Stimulated activated naive CD8-positive, alpha-beta T cell treated with anti-CD3 and anti-CD28 coated beads, Interleukin-15, Interleukin-2, amounts not matched to agents 100 U/mL and 50 U/mL, for 24 hours (primary cell): ENCODE measurements at regions not wholly inside any gene's neighbourhood (a gene's known extent, or its start where the extent isn't known, plus 50 kb on each side); places are given as distances from the start of the nearest gene placed in this dataset.

ENCODE experiments used
- ATAC-seq: fragments of 150-1000 bp; cut with Tn5 transposase; one replicate; pipeline ENCODE4 v1.10.0; 2021
- DNase-seq: peaks from one replicate; pipeline ENCODE4 v3.0.0; 2021

DNA sequence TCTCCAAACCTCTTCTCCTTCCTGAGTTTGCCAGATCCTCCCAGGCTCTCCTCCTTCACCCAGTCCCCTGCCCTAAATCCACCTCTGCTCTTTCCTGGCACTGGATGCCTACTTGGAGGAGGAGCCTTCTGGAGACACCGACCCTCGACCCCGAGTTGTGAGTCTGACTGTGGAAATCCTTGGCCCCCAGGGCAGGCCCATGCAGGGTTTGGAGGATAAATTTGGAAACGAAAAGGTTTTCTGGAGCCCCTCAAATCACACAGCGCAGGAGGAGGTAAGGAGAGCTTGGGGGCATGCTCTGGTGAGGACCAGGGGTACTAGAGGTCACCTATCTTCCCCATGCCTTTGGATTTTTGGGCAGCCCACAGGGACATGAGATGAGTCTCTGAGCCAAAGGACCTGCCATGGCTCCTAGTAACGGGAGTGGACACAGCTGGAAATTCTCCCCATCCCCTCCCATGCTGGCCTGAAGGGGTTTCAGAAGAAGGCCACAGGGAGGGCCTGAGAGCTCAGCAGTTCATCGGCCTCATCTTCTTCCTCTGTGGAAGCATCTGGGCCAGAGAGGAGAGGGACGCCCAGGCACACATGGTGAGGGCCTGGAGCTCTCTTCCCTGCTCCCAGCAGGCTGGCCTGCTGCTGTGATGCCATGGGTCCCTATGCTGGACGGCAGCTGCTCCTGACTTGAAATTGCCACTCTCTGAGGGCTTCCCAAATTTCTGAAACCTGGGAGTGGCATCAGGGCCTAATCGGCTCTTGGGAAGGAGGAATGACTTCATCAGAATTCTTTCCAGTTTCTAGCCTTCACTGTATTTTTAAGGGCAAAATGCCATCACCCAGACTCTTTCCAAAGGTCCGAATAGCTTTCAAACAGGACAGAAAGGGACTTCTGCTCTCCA, 68.6 kb upstream of the ITGA11 start:
- DNase-seq = no peak
- no peak for ATAC-seq

DNA sequence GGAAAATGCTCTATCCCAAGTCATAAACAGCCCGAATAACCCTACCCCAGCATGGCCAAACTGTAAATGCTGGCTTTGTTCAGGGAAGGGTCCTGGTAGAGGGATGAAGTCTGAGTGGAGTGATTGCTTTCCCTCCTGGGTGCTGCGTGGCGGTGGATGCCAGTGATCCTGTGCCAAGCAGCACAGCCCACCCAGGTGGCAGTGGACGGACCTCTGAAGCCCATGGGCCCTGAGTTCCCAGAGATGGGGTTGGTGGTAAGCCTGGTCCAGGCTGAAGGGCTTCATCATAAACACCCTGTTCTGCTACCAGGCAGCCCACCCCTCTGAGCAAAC, 69.3 kb upstream of the ITGA11 start:
- no peak for DNase-seq
- ATAC-seq = no peak

DNA sequence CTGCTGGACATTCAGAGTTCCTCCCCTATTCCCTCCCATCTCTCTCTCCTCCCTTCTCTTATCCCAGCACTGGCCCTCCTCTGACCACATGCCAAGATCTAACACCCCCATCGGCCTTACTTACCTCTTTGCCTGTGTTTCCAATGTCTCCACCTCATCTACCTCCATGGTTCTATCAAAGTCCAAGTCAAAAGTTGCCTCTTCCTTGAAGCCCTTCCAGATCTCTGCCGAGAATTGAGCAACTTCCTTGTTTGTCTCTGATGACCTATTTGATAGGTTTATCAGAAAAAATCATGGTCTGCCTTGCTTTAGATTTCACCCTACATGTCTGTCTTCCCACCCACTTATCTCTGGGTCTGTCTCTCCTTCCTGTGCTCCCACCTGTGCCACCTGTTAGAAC, 69.7 kb upstream of the ITGA11 start:
- ATAC-seq (no peak), DNase-seq (no peak)

DNA sequence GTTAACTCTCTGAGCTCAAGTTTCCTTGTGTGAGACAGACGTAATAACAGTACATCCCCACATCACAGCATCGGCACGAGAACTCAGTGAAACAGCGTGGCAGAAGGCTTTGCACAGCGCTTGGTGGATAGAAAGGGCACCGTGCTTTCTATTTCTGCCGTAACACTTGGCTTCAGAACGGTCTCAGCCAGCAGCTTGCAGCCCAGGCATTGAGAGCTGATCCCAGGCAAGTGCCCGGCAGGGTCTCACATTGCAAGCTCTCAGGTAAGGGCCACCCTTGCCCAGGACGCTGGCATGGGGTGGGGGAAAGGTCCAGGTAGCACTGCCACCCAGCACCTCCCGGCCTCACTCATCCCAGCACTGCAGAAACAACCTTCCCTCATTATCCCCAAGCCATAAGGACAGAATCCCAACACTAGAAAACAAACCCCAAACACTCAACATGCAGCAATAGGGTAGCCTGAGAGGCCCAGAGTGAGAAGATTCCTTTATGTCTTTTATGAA, 70.5 kb upstream of the ITGA11 start:
- DNase-seq (no peak), ATAC-seq (no peak)

DNA sequence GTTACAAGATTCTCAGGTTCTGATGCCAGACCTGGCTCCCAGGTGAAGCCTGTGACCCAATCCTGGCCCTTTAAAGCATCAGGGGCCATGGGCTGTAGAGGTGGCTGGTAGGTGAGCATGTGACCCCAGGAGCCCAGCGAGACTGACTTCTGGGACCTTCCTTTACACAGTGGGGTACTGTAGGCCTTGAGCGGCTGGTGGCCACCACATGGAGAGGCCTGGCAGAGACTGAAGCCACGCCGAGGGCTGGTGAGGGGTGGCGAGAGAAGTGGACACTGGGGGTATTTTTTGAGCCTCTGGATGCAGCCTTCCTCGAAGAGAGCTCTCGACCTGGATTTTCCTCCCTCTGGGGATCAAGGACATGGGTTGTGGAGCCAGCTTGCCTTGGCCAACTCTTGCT, 71.2 kb upstream of the ITGA11 start:
- DNase-seq (no peak), ATAC-seq (no peak)

DNA sequence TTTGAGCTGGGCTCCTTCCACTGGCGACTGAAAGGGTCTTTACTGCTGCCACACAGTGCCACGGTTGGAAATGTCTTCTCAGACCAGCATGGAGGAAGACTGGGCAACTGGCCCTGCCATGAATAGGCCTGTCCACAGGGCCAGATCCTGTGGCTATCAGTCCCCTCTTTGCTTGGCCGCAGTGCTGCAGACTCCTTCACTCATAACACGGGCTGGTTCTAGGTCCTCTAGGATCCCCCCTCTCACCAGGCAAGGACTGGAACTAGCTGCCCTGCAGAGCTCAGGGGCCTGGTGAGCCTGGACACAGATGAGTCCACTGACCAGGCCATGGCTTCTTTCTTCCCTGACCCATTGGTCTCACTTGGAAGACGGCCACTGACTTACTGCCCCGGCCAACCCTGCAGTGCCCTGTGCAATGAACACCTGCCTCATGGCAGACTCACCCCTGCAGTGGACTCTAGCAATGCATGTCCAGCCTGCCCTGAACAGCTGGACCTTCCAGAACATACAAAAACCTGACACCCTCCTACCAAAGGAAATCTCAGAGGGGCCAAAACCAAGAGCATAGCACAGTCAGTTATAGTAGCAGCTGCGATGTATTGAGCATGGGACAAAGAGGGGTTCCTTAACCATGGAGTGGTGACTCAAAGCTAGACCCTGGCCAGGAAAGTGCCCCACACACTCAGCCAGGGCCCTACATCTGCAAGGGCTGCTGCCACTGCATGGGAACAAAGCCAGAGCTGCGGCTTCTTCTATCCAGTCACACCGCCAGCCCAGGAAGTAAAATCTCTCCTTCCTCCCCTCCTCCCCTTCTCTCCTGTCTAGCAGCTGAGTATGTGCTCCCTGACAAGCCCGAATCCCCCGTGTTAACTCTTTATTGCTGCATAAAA, 72.1 kb upstream of the ITGA11 start:
- ATAC-seq (no peak), DNase-seq (no peak)

DNA sequence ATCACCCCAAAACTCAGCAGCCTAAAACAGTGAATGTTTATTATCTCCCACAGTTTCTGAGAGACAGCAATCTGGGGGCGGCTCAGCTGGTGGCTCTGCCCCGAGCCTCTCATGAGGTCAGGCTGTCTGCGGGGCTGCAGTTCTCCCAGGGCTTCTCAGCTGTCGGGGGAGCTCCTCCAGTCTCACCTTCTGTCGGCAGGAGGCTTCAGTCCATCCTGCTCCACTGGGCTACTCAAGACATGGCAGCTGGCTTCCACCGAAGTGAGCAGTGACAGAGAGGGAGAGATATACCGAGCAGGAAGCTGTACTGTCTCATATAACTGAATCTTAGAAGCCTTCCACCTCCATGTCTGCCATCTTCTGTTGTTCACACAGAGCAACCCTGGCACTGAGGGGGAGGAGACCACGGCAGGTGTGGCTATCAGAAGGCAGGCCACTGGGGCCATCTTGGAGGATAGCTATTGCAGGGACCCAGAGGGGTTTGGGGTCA, 72.8 kb upstream of the ITGA11 start:
- ATAC-seq (no peak), DNase-seq (no peak)

DNA sequence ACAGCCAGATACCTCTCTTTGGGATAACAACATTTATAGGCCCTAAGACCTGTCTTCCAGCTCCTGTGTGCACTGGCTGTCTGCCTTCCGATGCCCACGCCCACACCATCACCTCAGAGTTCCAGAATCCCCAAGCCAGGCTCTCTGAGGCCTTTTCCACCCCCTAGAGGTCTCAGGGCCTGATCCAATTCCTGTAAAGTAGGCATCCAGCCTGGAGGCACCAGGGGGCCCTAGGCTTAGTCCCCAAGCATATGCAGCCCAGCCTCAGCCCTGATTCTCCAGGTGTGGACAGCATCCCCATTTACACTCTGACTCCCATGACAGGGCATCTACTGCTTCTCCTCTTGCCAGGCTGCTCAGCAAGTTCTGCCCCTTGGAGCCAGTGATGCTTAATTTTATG, 72.7 kb upstream of the CORO2B start:
- no peak for DNase-seq
- ATAC-seq = no peak

DNA sequence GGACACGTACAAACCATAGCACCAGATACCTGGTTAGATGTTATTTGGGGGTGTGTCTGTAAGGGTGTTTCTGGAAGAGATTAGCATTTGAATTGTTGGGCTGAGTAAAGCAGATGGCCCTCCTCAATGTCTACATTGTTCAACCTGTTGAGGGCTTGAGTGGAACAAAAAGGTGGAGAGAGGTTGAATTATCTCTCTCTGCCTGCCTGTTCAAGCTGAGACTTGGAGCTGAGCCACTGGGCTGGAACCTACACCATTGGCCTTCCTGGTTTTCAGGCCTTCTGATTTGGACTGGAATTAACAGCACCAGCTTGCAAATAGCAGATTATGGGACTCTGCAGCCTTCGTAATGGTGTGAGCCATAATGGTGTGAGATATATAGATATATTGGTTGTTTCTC, 71.3 kb upstream of the CORO2B start:
- ATAC-seq (no peak), DNase-seq (no peak)

DNA sequence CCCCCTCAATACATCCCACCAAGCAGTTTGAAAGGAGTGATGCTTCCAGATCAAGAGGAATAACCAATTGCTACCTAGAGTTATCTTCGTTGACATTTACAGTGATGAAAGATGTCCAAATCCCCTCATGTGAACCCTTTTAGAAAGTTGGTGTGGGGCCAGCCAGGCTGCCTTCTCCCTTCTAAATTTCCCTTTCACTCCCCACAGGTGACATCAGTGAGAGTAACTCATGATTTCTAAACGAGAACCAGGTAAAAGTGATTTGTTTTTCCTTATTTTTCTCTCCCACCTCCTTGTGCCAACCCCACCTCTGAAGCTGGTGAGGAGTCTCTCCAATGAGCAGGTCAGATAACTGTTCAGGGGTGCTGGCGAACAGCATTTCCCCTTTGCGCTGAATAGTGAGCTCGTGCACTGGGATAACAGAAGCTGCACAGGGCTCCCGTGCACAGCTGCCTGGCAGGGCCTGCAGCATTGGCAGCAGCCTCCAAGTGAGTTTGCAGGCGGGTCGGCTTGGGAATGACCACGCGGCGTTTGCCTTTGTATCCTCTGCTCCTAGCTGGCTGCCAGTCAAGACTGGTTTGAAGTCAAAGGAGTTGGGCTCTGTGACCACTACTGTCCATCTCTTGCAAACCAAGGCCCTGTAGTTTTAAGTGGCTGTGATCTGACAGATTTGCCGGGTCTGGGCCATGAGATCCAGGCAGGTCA, 70.2 kb upstream of the CORO2B start:
- DNase-seq (no peak), ATAC-seq (no peak)

DNA sequence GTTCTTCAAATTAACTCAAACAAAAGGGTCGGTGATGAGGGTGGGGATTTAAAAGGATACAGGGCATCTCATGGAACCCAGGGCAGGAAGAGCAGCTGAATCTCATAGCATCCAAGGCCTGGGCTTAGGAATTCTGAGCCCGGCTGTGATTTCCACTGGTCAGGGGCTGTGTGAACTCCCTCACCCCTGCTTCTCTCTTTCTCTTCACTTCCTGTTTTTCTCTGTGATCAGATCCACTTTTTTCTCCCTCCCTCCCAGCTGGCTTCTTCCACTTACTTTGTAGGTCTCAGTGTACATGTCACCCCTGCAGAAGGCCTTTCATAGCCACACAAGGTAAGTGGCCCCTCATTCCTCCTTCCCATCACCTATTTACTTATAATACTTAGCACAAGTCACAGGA, 68.2 kb upstream of the CORO2B start:
- ATAC-seq (no peak), DNase-seq (no peak)

DNA sequence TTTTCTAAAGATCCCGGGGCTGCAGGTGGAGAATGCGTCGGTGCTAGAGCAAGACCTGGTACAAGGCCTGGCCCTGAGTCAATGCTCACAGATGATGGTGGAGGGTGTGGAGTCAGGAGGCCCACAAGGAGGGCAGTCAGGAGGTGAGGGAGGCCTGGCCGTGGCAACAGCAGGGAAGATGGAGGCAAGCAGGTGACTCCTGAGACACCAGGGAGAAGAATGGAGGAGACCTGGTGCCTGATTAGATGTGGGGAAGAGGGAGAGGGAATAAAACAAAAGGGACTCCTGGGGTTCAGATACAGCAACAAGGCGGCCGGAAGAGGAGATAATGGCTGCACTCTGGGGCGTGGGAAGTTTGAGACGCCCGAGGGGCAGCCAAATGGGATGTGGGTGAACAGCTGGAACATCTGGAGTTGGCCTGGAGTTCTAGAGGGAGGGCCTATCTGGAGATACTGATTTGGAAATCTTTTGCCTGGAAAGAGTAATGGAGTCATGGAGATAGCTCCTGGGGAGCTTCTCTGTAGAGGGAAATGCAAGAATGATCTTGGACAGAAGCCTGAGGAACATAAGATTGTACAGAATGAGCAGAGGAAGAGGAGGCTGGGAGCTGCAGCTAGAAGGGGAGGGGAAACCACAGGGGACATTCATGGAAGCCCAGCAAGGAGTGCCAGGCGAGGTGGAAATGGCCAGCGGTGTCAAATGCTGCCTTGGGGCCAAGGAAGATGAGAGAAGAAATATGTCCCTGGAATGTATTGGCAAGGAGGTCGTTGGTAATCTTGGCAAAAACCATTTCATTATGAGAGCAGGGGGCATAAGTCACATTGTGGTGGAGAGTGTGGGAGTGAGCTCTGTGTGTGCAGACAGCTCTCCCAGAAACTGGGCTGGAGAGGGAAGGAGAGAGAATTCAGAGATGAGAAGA, 67.5 kb upstream of the CORO2B start:
- DNase-seq = no peak

DNA sequence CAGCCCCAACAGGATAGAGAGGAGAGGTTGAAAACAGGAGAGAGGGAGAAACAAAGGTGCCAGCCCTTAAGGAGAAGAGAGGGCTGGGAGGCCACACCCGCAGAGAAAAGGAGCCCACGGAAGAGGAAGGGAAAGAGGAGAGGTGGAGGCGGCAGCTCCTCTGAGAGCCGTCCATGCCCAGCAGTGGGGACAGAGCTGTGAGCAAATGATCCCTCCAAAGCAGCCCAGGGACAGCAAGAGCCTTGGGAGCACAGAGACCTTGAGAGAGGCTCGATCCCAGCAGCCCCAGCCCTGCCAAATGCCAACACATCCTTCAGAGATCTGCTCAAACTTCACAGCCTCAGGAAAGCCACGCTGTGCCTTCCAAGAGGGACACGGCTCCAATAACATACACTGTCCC, 66.7 kb upstream of the CORO2B start:
- no peak for DNase-seq
- ATAC-seq = no peak

More for the DNA sequence above, 67.5 kb upstream of the CORO2B start:
- no peak for ATAC-seq

DNA sequence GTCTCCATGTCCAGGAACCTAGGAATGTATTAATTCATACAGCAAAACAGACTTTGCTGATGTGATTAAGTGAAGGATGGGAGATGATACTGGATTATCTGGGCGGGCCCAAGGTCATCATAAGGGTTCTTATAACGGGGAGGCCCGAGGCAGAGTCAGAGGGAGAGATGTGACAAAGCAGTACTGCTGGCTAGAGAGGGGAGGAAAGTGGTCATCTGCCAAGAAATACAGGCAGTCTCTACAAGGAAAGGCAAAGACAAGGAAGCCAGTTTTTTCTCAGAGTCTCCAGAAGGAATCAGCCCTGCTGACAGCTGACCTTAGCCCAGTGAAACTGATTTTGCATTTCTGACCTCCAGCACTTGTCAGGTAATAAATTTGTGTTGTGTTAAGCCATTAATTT, 66.2 kb upstream of the CORO2B start:
- ATAC-seq (no peak), DNase-seq (no peak)

DNA sequence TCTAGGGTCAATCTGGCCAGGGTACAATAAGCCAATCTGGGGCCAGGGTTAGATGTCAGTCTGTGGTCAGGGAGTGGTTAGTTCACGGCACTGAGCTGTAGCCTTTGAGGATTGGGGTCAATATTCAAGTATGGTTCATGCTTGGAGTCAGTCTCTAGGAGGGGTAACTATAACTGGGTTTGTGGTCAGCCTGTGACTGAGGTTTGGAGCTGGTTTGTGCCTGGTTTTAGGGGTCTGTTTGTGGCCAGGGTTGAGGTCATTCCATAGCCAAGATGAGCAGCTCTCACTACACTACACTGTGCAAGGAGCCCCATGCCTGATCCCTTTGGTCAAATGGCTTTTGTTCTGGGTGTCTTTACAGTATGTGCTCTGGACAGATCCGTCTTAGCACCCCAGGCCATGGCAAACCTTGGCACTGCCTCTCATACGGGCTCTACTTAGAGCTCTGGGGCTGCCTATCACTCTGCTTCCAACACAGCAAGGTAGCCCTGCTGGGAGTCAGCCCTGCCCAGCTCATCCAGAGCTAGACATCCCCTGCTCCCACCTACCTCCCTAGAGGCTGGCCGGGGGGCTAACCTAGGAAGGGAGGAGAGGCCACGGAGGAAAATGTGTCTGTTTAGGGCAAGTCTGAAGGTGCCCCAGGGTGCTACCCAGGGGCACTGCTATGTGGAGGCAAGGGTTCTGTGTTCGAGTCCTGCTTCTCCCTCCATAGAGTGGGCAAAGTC, 63.3 kb upstream of the CORO2B start:
- DNase-seq = no peak
- no peak for ATAC-seq

DNA sequence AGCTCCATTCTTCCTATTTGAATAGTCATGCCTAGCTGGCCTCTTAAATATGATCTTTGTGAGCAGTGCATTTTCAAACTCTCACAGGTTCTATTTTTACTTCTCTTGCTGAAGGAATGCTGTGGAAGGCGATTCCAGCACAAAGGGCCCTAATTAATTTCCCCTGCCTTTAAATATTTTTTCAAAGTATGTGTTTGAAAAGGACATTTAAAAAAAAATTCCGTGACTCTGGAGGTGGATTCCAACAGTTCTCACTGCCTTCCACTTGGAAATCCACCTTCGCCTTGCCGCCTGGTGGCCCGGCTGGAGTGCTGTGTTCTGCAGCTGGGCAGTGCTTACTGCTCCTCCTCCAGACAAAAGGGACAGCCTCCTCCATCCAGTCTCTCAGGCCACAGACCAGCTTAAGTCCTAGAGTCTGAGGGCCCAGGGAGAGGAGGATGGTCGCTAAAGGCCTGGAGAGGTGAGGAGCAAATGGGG, 61.5 kb upstream of the CORO2B start:
- no peak for DNase-seq
- ATAC-seq = no peak

DNA sequence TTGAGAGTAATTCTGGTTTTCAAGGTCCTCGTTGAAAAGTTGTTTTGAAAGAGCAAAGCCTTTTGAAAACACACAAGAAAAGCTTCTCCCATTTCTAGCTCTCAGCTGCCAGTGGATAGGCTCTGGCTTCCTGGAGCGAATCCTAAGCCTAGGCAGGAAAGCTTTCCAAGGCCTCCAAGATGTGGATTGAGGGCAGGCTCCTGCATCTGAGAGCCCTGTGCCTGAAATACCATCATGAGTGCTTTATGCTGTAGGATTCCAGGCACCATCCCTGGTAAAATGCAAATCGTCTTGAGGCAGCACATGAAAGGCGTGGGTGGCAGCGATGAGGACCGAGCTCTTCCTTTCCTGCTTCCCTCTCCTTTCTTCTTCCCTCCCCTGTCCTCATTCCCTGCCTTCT, 60.7 kb upstream of the CORO2B start:
- DNase-seq = no peak

DNA sequence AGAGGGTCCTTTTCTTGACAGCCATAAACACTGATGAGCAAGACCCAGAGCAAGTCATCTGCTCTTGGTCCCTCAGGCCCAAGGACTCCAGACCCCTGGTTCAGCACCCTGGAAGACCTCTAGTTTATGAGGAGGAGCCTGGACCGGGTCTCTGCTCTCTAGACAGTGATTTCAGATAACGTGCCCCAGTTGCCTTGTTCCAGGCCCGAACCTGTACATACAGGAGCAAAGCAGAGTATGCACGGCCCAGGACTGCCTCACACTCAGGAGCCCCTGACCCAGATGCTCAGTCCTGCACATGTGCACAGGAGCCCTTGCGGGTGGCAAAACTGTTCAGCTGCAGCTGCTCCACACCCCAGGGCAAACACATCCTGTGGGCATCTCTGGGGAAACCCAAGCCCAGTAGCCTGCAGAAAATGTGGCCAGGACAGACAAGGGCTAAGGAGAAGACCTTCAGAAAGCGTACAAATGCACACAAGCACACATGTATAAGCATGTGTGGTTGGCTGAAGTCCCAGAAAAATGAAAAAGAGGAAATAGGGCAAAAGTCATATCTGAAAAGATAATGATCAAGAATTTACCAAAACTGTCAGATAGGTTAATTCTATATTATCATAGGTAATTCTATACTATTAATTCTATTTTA, 59.9 kb upstream of the CORO2B start:
- DNase-seq (no peak), ATAC-seq (no peak)

More for the DNA sequence above, 60.7 kb upstream of the CORO2B start:
- ATAC-seq = no peak

DNA sequence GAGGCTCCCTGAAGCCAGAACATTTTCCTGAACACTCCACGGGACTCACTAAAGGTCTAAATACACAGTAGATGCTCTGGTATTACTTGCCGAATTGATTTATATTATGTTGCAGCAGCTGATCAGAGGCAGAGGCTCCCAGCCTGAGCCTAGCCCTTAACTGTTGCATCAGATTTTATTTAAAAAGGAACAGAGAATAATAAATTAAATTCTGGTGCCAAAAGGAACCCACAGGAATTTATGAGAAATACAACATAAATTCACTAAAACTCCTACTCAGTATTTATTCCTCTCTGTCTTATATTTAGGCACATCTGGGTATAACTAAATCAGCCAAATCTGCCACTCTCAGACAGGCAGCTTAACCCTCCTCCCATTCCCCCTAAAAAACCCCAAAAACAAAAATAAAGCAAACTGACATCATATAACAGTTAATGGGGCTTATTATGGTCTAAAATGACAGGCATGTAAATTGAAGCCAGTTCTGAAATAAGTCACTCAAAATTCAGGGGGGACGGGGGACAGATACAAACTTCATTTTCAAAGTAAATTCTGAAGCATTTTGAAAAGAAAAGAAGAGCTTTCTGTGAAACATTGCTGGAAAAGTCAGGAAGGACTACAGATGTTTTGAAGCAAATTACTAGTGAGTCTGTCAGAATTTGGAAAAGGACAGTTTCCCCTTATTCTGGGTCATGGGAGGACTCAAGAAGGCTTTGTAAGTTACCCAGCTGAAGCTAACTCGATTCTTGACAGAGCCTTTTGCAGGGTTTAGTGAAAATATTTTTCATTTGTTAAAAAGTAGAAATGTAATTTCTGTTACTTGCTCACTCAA, 53.8 kb upstream of the CORO2B start:
- DNase-seq (no peak), ATAC-seq (no peak)
